ENCODE measurements at regions not wholly inside any gene's neighbourhood (a gene's known extent, or its start where the extent isn't known, plus 50 kb on each side); places are given as distances from the start of the nearest gene placed in this dataset.

- H3K27me3 ChIP-seq, result no peaks in the 10 kb centered on the region
Observed at GRCh38 chr7:41529831-41530230, 173.1 kb downstream of the INHBA start.

GRCh38 chr7:41524876-41525275 is 178.0 kb downstream of the INHBA start:
- Histone ChIP-seq H3K27ac (no peak overlapping the region), H3K4me1 (no peaks in the 10 kb centered on the region), H3K9me3 (no peaks in the 10 kb centered on the region), H3K4me3 (no peak overlapping the region), H3K36me3 (no peaks in the 10 kb centered on the region), H3K27me3 (no peaks in the 10 kb centered on the region)
- no peak for DNase-seq (ENCODE audit: low spot score in 2 of 2)
- WGBS, result 57% methylated on average over 4 of the region's 4 CpGs
- TF ChIP-seq EP300 (IDR thresholded peaks at IDR 0.05) (no peak), POLR2AphosphoS5 (IDR thresholded peaks at IDR 0.05) (no peak), POLR2A (IDR thresholded peaks at IDR 0.05) (no peak), CTCF (IDR thresholded peaks at IDR 0.05) (no peak)

More at GRCh38 chr7:41529831-41530230, 173.1 kb downstream of the INHBA start:
- 88% methylated on average over 6 of the region's 6 CpGs for WGBS
- no peak overlapping the region for H3K4me3 ChIP-seq
- DNase-seq (ENCODE audit: low spot score in 2 of 2), result no peak
- no peak overlapping the region for H3K27ac ChIP-seq
- H3K4me1 ChIP-seq, result no peaks in the 10 kb centered on the region
- no peaks in the 10 kb centered on the region for H3K36me3 ChIP-seq
- no peaks in the 10 kb centered on the region for H3K9me3 ChIP-seq
- TF ChIP-seq EP300 (IDR thresholded peaks at IDR 0.05) (no peak), CTCF (IDR thresholded peaks at IDR 0.05) (no peak), POLR2A (IDR thresholded peaks at IDR 0.05) (no peak), POLR2AphosphoS5 (IDR thresholded peaks at IDR 0.05) (no peak)

DNA sequence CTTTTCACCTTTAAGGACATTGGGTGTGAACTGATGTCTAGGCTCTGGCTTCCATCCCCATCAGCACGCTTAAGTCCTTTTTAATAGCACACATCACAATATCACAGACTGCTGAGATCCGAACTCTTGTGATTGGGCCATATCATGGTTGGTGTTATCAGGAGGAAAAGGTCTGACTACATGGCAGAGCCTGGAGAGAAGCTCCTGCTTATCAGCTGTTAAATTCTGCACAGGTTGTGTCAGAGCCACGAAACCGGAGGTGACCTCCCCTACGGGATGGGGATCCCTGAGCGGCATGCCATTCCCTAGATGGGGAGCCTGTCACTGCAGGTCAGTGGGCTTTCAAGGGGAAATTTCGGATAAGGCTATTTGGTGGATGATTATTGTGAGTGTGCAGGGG is 182.4 kb downstream of the INHBA start:
- 93% methylated on average over 7 of the region's 7 CpGs for WGBS
- no peaks in the 10 kb centered on the region for H3K4me1 ChIP-seq
- no peaks in the 10 kb centered on the region for H3K36me3 ChIP-seq
- no peak for DNase-seq (ENCODE audit: low spot score in 2 of 2)
- H3K27me3 ChIP-seq, result no peaks in the 10 kb centered on the region
- no peaks in the 10 kb centered on the region for H3K9me3 ChIP-seq
- no peak for TF ChIP-seq EP300 (IDR thresholded peaks at IDR 0.05)
- no peak for TF ChIP-seq CTCF (IDR thresholded peaks at IDR 0.05)
- no peak for TF ChIP-seq POLR2AphosphoS5 (IDR thresholded peaks at IDR 0.05)
- TF ChIP-seq POLR2A (IDR thresholded peaks at IDR 0.05), result no peak
- H3K4me3 ChIP-seq, result no peak overlapping the region
- H3K27ac ChIP-seq, result no peak overlapping the region

DNA sequence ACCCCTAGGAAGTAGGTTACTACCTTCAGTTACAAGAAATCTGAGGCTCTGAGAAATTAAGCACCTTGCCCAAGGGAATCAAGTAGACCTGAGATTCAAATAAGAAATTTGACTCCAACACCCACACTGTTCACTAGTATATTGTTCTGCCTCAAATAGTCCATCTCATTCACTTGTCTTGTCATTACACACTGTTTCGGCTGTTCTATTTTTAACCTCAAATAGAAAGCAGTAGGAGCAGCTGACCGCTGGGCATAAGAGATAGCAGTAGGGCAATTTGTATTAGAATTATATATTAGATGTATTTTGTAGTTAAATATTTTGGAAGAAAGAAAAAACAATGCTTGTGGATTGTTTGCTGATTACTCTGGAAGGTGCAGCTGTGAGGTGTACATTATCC is 185.1 kb downstream of the INHBA start:
- no peaks in the 10 kb centered on the region for H3K27me3 ChIP-seq
- no peak for TF ChIP-seq POLR2A (IDR thresholded peaks at IDR 0.05)
- TF ChIP-seq EP300 (IDR thresholded peaks at IDR 0.05), result no peak
- TF ChIP-seq CTCF (IDR thresholded peaks at IDR 0.05), result no peak
- no peak for TF ChIP-seq POLR2AphosphoS5 (IDR thresholded peaks at IDR 0.05)
- no peak overlapping the region for H3K4me3 ChIP-seq
- H3K27ac ChIP-seq, result no peak overlapping the region
- H3K9me3 ChIP-seq, result no peaks in the 10 kb centered on the region
- no peak for DNase-seq (ENCODE audit: low spot score in 2 of 2)
- WGBS, result 92% methylated on average over 2 of the region's 2 CpGs
- no peaks in the 10 kb centered on the region for H3K4me1 ChIP-seq
- H3K36me3 ChIP-seq, result no peaks in the 10 kb centered on the region

DNA sequence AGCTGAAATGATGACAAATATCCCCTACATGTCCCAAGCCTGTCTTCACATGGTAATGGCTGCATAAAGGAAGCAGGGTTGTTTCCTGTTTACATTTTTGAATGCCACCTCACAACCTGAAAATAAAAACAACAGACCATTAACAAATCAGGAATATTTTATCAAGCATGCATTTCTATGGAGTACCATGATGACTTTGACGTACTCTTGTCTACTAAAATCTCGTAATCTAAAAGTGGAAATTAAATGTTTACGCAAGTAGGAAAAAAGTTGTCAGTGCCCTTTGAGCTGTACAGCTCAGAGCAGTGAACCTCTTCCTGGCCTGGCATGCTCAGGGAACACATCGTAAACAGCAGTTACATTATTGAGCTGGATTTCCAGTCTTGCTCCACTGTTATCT is 194.1 kb downstream of the INHBA start:
- Histone ChIP-seq H3K4me3 (no peak overlapping the region), H3K36me3 (no peaks in the 10 kb centered on the region), H3K4me1 (no peaks in the 10 kb centered on the region), H3K27me3 (no peaks in the 10 kb centered on the region), H3K9me3 (no peaks in the 10 kb centered on the region), H3K27ac (no peak overlapping the region)
- DNase-seq (ENCODE audit: low spot score in 2 of 2), result no peak
- TF ChIP-seq CTCF (IDR thresholded peaks at IDR 0.05), result no peak
- TF ChIP-seq POLR2AphosphoS5 (IDR thresholded peaks at IDR 0.05), result no peak
- TF ChIP-seq EP300 (IDR thresholded peaks at IDR 0.05), result no peak
- TF ChIP-seq POLR2A (IDR thresholded peaks at IDR 0.05), result no peak
- 84% methylated on average over 4 of the region's 4 CpGs for WGBS

Data from suprapubic skin (tissue), 4 donors.